ENCODE measurements at regions not wholly inside any gene's neighbourhood (a gene's known extent, or its start where the extent isn't known, plus 50 kb on each side); places are given as distances from the start of the nearest gene placed in this dataset.

- no peaks in the 10 kb centered on the region for H3K9me3 ChIP-seq
- no peak for ATAC-seq
- H3K4me1 ChIP-seq = no peaks in the 10 kb centered on the region
- no peak overlapping the region for H3K4me3 ChIP-seq
- H3K27me3 ChIP-seq = no peaks in the 10 kb centered on the region
- intact Hi-C loops (cut with DNase I; ENCODE audit: low total_unique reads) (no loop called here), in situ Hi-C loops (cut with MboI; ENCODE audit: low sequenced_read_pairs in 4 of 4) (no loop called here)
- TF ChIP-seq POLR2A (IDR thresholded peaks at IDR 0.05) = no peak
- no peak for TF ChIP-seq CTCF (IDR thresholded peaks at IDR 0.05 in 4 of 5, conservative IDR thresholded peaks at IDR 0.05 in 1 of 5)
- no peak for DNase-seq
- H3K27ac ChIP-seq = no peak overlapping the region
- H3K36me3 ChIP-seq = no peaks in the 10 kb centered on the region
Observed at GRCh38 chr5:92353107-92354030, 970.3 kb upstream of the ARRDC3 start.

- in situ Hi-C loops (cut with MboI; ENCODE audit: low sequenced_read_pairs in 4 of 4) = no loop called here
Observed at GRCh38 chr5:92337772-92338234, 954.7 kb upstream of the ARRDC3 start.

GRCh38 chr5:92332039-92332438 lies 948.9 kb upstream of the ARRDC3 start:
- intact Hi-C loops (cut with DNase I; ENCODE audit: low total_unique reads) = no loop called here
- H3K4me1 ChIP-seq = no peaks in the 10 kb centered on the region
- H3K4me3 ChIP-seq = no peak overlapping the region
- no peaks in the 10 kb centered on the region for H3K27me3 ChIP-seq
- DNase-seq (no peak), ATAC-seq (no peak)
- H3K27ac ChIP-seq = no peak overlapping the region
- H3K9me3 ChIP-seq = no peaks in the 10 kb centered on the region
- TF ChIP-seq CTCF (IDR thresholded peaks at IDR 0.05 in 4 of 5, conservative IDR thresholded peaks at IDR 0.05 in 1 of 5) = no peak
- TF ChIP-seq POLR2A (IDR thresholded peaks at IDR 0.05) = no peak
- H3K36me3 ChIP-seq = no peaks in the 10 kb centered on the region
- in situ Hi-C loops (cut with MboI; ENCODE audit: low sequenced_read_pairs in 4 of 4) = no loop called here

More at GRCh38 chr5:92337772-92338234, 954.7 kb upstream of the ARRDC3 start:
- no peak for ATAC-seq
- no peak for DNase-seq
- intact Hi-C loops (cut with DNase I; ENCODE audit: low total_unique reads) = no loop called here
- H3K9me3 ChIP-seq = no peaks in the 10 kb centered on the region
- TF ChIP-seq CTCF (IDR thresholded peaks at IDR 0.05 in 4 of 5, conservative IDR thresholded peaks at IDR 0.05 in 1 of 5) (no peak), POLR2A (IDR thresholded peaks at IDR 0.05) (no peak)
- H3K27me3 ChIP-seq = no peaks in the 10 kb centered on the region
- H3K27ac ChIP-seq = no peak overlapping the region
- H3K4me3 ChIP-seq = no peak overlapping the region
- H3K36me3 ChIP-seq = no peaks in the 10 kb centered on the region
- no peaks in the 10 kb centered on the region for H3K4me1 ChIP-seq

- ATAC-seq = no peak
- no peaks in the 10 kb centered on the region for H3K4me1 ChIP-seq
- H3K27me3 ChIP-seq = no peaks in the 10 kb centered on the region
- intact Hi-C loops (cut with DNase I; ENCODE audit: low total_unique reads) (no loop called here), in situ Hi-C loops (cut with MboI; ENCODE audit: low sequenced_read_pairs in 4 of 4) (no loop called here)
- no peak overlapping the region for H3K27ac ChIP-seq
- TF ChIP-seq CTCF (IDR thresholded peaks at IDR 0.05 in 4 of 5, conservative IDR thresholded peaks at IDR 0.05 in 1 of 5) = no peak
- no peak for TF ChIP-seq POLR2A (IDR thresholded peaks at IDR 0.05)
- H3K4me3 ChIP-seq = no peak overlapping the region
- H3K36me3 ChIP-seq = no peaks in the 10 kb centered on the region
- H3K9me3 ChIP-seq = no peaks in the 10 kb centered on the region
- DNase-seq = no peak
Observed at GRCh38 chr5:92330365-92330764, 947.2 kb upstream of the ARRDC3 start.
